OCI-LY3 (cell line): ENCODE measurements at regions not wholly inside any gene's neighbourhood (a gene's known extent, or its start where the extent isn't known, plus 50 kb on each side); places are given as distances from the start of the nearest gene placed in this dataset.
"Not testable (repeated sequence)": the region's sequence is repeated elsewhere in the genome, so short reads cannot be mapped to it uniquely, and the experiment has no call there.

Experiments used
- EZH2phosphoT487 ChIP-seq: fragments of 200-600 bp; shearing (Covaris generic); IDR thresholded peaks from 2 replicates; pipeline ENCODE4 v1.6.1; 2018; ENCODE audit warnings: antibody characterized with exemption, mixed run types, low read depth
- TF ChIP-seq, protein P1 (sequence below): fragments of 200-600, 300-600 bp; sonication (generic); IDR thresholded peaks from 2 replicates; pipeline ENCODE4 v1.5.1; 2014; ENCODE audit warnings: antibody characterized with exemption, low read length, low read depth

DNA sequence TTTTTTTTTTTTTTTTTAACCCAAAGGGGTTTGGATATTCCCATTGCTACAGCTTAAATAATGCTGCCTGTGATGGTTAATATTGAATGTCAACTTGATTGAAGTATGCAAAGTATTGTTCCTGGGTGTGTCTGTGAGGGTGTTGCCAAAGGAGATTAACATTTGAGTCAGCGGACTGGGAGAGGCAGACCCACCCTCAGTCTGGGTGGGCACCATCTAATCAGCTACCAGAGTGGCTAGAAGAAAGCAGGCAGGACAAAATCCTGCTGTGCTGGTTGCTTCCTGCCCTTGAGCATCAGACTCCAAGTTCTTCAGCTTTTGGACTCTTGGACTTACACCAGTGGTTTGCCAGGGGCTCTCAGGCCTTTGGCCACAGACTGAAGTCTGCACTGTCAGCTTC is 106.8 kb upstream of the RBMS1 start:
- TF ChIP-seq, protein P1, sequence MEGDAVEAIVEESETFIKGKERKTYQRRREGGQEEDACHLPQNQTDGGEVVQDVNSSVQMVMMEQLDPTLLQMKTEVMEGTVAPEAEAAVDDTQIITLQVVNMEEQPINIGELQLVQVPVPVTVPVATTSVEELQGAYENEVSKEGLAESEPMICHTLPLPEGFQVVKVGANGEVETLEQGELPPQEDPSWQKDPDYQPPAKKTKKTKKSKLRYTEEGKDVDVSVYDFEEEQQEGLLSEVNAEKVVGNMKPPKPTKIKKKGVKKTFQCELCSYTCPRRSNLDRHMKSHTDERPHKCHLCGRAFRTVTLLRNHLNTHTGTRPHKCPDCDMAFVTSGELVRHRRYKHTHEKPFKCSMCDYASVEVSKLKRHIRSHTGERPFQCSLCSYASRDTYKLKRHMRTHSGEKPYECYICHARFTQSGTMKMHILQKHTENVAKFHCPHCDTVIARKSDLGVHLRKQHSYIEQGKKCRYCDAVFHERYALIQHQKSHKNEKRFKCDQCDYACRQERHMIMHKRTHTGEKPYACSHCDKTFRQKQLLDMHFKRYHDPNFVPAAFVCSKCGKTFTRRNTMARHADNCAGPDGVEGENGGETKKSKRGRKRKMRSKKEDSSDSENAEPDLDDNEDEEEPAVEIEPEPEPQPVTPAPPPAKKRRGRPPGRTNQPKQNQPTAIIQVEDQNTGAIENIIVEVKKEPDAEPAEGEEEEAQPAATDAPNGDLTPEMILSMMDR = not testable (repeated sequence)
- TF ChIP-seq EZH2phosphoT487 = not testable (repeated sequence)
